ENCODE measurements at regions not wholly inside any gene's neighbourhood (a gene's known extent, or its start where the extent isn't known, plus 50 kb on each side); places are given as distances from the start of the nearest gene placed in this dataset.
A peak's percentile ranks its signal among the peaks of the same experiment; 100 is the strongest.

- Mint-ChIP-seq H3K9me3 (peaks cover 19% of the 10 kb centered on the region), H3K36me3 (peaks cover 4% of the 10 kb centered on the region), H3K4me1 (peaks cover 19% of the 10 kb centered on the region), H3K4me3 (no peak overlapping the region), H3K27ac (no peak overlapping the region), H3K27me3 (ENCODE audit: low read depth) (no peaks in the 10 kb centered on the region)
- ATAC-seq (peak; percentile 74), DNase-seq (ENCODE audit: low spot score) (no peak)
- TF ChIP-seq SP1 (CRISPR knock-in tag; conservative IDR thresholded peaks at IDR 0.05), result no peak
- no peak for TF ChIP-seq FOXP4 (CRISPR knock-in tag; IDR thresholded peaks at IDR 0.05)
- no peak for TF ChIP-seq ZNF532 (CRISPR knock-in tag; IDR thresholded peaks at IDR 0.05; ENCODE audit: borderline replicate concordance)
- no peak for TF ChIP-seq ERG (CRISPR knock-in tag; IDR thresholded peaks at IDR 0.05)
- no peak for TF ChIP-seq TP53 (CRISPR knock-in tag; IDR thresholded peaks at IDR 0.05)
- no peak for TF ChIP-seq ZNF512 (CRISPR knock-in tag; IDR thresholded peaks at IDR 0.05; ENCODE audit: borderline replicate concordance)
- no peak for TF ChIP-seq E2F5 (CRISPR knock-in tag; IDR thresholded peaks at IDR 0.05)
- no peak for TF ChIP-seq MAX (CRISPR knock-in tag; IDR thresholded peaks at IDR 0.05)
- no peak for TF ChIP-seq ZNF671 (CRISPR knock-in tag; IDR thresholded peaks at IDR 0.05)
- no peak for TF ChIP-seq USF1 (CRISPR knock-in tag; IDR thresholded peaks at IDR 0.05)
- TF ChIP-seq ATF3 (CRISPR knock-in tag; conservative IDR thresholded peaks at IDR 0.05), result no peak
- POLR2A ChIA-PET, result interaction anchor here (0.7 kb wide), 1 partner anchor 14 kb away, joined by 3 read pairs; no protein-coding TSS in a partner anchor
- CTCF ChIA-PET, result interaction anchor here (0.8 to 3.3 kb wide), 8 partner anchors 11 to 235 kb away, joined by 3 to 132 read pairs (median 6); no protein-coding TSS in a partner anchor
Observed at GRCh38 chr16:82345318-82345717, 175.3 kb upstream of the MPHOSPH6 start.

GRCh38 chr16:82344157-82344556, 174.1 kb upstream of the MPHOSPH6 start:
- Mint-ChIP-seq H3K27me3 (ENCODE audit: low read depth) (no peaks in the 10 kb centered on the region), H3K4me1 (peaks cover 25% of the 10 kb centered on the region), H3K36me3 (peaks cover 4% of the 10 kb centered on the region), H3K9me3 (peaks cover 30% of the 10 kb centered on the region), H3K4me3 (no peak overlapping the region), H3K27ac (no peak overlapping the region)
- peak; percentile 33; the same call in 1 of the 2 replicates for TF ChIP-seq CTCF (IDR thresholded peaks at IDR 0.05)
- no peak for TF ChIP-seq E2F1 (CRISPR knock-in tag; IDR thresholded peaks at IDR 0.05)
- ATAC-seq (peak; percentile 89), DNase-seq (ENCODE audit: low spot score) (peak; percentile 27)
- POLR2A ChIA-PET, result no interaction called here
- CTCF ChIA-PET, result interaction anchor here (0.6 to 3.3 kb wide), 30 partner anchors 10 to 1187 kb away, joined by 3 to 132 read pairs (median 4); no protein-coding TSS in a partner anchor
